Left ventricle myocardium inferior (tissue), 1 donor: ENCODE measurements at regions not wholly inside any gene's neighbourhood (a gene's known extent, or its start where the extent isn't known, plus 50 kb on each side); places are given as distances from the start of the nearest gene placed in this dataset.
"Not testable (repeated sequence)": the region's sequence is repeated elsewhere in the genome, so short reads cannot be mapped to it uniquely, and the experiment has no call there.

Source experiments
- DNase-seq: peaks from one replicate; pipeline ENCODE4 v3.0.0-alpha.2; 2020
- H3K27ac ChIP-seq: fragments of 200-600 bp; replicated peaks from 2 replicates; pipeline ENCODE4 v1.8.0; 2021
- H3K27me3 ChIP-seq: fragments of 200-600 bp; 2 replicates; pipeline ENCODE4 v1.8.0; 2021; ENCODE audit warnings: low read depth
- H3K36me3 ChIP-seq: fragments of 200-600 bp; 2 replicates; pipeline ENCODE4 v1.8.0; 2021
- H3K4me1 ChIP-seq: fragments of 200-600 bp; 2 replicates; pipeline ENCODE4 v1.8.0; 2021
- H3K4me3 ChIP-seq: fragments of 200-600 bp; 2 replicates; pipeline ENCODE4 v1.8.0; 2021; ENCODE audit warnings: mild to moderate bottlenecking, moderate library complexity
- H3K9me3 ChIP-seq: fragments of 200-600 bp; replicated peaks from 2 replicates; pipeline ENCODE4 v1.8.0; 2021
- intact Hi-C: fragments of 100-400 bp; cut with micrococcal nuclease; formaldehyde crosslinking; loops from one replicate; pipeline ENCODE4 v1.11.0; 2022
- TF ChIP-seq, protein P1 (sequence below): fragments of 200-600 bp; IDR thresholded peaks from 2 replicates; pipeline ENCODE4 v1.8.0; 2021; ENCODE audit warnings: antibody characterized with exemption, mild to moderate bottlenecking, borderline replicate concordance
- donor health status: DM: no; HTN: yes; CAD: no; lungs with severe emphysema.

- no peak overlapping the region for H3K27ac ChIP-seq
- DNase-seq = no peak
- no peaks in the 10 kb centered on the region for H3K4me1 ChIP-seq
- H3K36me3 ChIP-seq = no peaks in the 10 kb centered on the region
- peaks cover 2% of the 10 kb centered on the region for H3K9me3 ChIP-seq
- intact Hi-C loops = no loop called here
- H3K4me3 ChIP-seq = no peak overlapping the region
- TF ChIP-seq, protein P1, sequence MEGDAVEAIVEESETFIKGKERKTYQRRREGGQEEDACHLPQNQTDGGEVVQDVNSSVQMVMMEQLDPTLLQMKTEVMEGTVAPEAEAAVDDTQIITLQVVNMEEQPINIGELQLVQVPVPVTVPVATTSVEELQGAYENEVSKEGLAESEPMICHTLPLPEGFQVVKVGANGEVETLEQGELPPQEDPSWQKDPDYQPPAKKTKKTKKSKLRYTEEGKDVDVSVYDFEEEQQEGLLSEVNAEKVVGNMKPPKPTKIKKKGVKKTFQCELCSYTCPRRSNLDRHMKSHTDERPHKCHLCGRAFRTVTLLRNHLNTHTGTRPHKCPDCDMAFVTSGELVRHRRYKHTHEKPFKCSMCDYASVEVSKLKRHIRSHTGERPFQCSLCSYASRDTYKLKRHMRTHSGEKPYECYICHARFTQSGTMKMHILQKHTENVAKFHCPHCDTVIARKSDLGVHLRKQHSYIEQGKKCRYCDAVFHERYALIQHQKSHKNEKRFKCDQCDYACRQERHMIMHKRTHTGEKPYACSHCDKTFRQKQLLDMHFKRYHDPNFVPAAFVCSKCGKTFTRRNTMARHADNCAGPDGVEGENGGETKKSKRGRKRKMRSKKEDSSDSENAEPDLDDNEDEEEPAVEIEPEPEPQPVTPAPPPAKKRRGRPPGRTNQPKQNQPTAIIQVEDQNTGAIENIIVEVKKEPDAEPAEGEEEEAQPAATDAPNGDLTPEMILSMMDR = no peak
- peaks cover 8% of the 10 kb centered on the region for H3K27me3 ChIP-seq
These were observed 116.4 kb upstream of the SEM1 start for GRCh38 chr7:96826089-96826488.

DNA sequence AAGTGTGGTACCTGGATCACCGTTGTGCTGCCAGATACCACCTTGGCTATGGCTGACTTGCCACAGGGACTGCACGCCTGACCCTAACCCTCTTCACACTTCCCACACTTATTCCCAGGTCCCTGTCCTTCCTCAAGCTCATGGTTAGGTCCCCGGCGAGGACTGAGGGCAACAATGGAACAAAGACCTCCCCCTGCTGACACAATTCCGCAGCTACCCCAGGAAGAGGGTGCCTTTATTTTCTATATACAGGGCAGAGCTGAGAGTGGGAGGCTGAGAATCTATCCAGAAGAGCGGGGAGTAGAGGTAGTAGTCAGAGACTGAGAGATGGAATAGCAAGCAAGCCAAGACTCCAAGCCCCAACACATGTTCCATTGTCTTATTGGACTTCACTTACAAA lies 118.1 kb upstream of the SEM1 start:
- Histone ChIP-seq H3K4me1 (no peaks in the 10 kb centered on the region), H3K27me3 (peaks cover 8% of the 10 kb centered on the region), H3K27ac (no peak overlapping the region), H3K9me3 (no peaks in the 10 kb centered on the region), H3K36me3 (no peaks in the 10 kb centered on the region), H3K4me3 (no peak overlapping the region)
- intact Hi-C loops = no loop called here
- TF ChIP-seq, protein P1 = no peak
- no peak for DNase-seq

DNA sequence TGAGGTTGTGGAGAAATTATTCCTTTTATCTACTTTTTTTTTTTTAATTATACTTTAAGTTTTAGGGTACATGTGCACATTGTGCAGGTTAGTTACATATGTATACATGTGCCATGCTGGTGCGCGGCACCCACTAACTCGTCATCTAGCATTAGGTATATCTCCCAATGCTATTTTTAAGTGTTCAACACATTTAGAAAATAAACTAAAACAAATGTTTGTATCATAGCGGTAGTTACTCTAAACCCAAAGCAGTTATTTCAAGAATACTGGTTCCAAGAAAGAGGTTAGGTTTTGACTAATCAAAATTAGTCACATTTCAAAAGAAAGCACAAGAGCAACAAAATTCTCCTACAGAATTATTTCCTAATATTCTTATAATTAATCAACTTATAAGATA lies 119.5 kb upstream of the SEM1 start:
- DNase-seq, H3K9me3 ChIP-seq, H3K27ac ChIP-seq, H3K36me3 ChIP-seq, intact Hi-C loops, H3K4me3 ChIP-seq, H3K27me3 ChIP-seq, H3K4me1 ChIP-seq: not testable (repeated sequence)

DNA sequence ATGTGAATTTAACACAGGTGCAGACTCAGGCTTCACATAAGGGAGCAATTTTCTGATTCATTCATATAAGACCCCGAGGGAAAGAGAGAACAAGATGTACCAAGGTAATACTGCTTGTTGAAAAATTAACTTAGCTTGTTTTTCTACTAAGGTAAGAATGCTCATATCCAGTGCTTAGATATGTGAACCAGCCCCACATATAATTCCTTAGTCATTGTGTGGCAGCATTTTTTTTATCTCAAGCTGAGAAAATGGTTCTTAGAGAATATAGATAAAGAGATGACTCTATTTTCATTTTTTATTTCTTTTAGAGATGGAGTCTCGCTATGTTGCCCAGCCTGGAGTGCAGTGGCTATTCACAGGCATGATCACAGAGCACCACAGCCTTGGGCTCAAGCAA lies 121.8 kb upstream of the SEM1 start:
- Histone ChIP-seq H3K4me3 (no peak overlapping the region), H3K4me1 (no peaks in the 10 kb centered on the region), H3K27me3 (peaks cover 5% of the 10 kb centered on the region), H3K27ac (no peak overlapping the region), H3K36me3 (no peaks in the 10 kb centered on the region), H3K9me3 (no peaks in the 10 kb centered on the region)
- intact Hi-C loops = no loop called here
- DNase-seq = no peak
- TF ChIP-seq, protein P1 = no peak

DNA sequence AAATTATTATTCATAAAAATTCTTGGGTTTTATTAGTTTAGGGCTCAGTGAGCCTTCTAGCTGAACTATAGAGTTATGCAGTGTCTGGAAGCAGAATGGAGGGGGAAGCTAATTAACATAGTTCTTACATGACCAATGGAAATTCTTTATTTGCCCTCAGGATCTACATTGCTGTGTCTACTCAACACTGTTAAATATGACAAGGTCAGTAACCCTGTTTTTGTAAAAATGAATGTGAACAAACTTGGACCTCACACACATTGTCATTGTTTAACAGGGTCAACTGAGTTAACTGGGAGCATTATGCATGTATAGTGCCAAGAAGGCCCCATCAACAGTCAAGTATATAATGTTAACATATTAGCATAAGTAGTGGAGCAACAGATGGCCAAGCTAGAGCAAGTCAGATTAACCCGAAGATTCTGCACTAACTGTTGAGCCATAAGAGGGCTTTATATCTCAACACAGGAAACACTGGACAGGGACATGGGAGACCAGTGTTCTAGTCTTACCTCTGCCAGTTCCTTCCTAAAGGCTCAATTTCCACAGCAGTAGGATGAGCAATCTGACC lies 122.5 kb upstream of the SEM1 start:
- DNase-seq = no peak
- Histone ChIP-seq H3K27me3 (peaks cover 5% of the 10 kb centered on the region), H3K4me1 (no peaks in the 10 kb centered on the region), H3K9me3 (no peaks in the 10 kb centered on the region), H3K27ac (no peak overlapping the region), H3K4me3 (no peak overlapping the region), H3K36me3 (no peaks in the 10 kb centered on the region)
- intact Hi-C loops = no loop called here
- TF ChIP-seq, protein P1 = no peak

DNA sequence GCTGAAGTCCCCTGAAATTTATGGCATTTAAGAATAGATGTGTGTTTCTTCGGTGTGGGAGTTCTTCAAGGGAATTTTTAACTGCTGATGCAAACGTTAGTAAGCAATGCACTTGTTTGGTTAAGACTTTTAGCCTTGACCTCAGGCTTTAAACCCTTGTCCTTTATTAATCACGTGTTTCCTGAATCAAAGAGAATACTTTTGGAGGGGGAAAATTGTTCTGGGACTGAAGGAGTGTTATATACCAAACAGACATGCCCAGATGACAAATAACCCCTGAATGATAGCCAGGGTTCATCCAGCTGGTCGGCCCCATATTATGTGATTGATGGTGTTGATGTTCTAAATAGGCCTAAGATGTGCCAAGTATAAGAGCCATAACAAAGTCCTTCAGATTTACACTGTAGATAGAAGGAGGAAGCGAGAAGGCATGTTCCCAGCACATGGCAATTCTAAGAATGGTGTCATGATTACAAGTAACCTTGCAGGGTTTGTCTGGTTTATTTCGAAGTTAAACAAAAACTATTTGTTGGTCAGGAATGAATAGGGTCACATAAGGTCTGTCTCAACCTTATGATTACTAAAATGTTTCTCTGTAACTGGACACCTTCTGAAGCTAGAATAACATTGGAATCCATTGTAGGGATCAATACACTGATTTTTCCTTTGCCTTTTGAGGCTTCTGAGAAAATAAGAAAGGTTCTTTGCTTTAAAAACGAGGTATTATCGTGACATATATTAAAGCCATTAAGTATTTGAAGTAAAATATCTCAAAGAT lies 124.2 kb upstream of the SEM1 start:
- intact Hi-C loops = no loop called here
- no peaks in the 10 kb centered on the region for H3K4me1 ChIP-seq
- TF ChIP-seq, protein P1 = no peak
- H3K27me3 ChIP-seq = peaks cover 5% of the 10 kb centered on the region
- H3K36me3 ChIP-seq = no peaks in the 10 kb centered on the region
- H3K9me3 ChIP-seq = no peaks in the 10 kb centered on the region
- H3K4me3 ChIP-seq = no peak overlapping the region
- no peak overlapping the region for H3K27ac ChIP-seq
- no peak for DNase-seq
